ENCODE measurements at regions not wholly inside any gene's neighbourhood (a gene's known extent, or its start where the extent isn't known, plus 50 kb on each side); places are given as distances from the start of the nearest gene placed in this dataset.

DNA sequence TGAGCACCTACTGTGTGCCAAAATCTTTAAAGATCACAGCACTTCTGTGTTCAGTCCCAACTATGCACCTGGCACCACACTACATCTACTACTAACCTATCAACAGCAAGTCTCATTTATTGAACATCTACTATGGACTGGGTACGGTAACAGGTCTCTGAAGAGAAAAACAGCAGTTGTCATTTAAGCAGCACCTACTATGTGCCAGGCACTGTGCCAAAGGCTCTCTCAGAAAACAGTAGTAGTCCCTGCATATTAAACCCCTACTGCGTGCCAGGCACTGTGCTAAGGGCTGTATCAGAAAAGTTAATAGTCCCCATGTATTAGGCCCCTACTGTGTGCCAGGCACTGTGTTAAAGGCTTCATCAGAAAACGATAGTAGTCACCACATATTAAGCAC lies 106.2 kb downstream of the PTPRS start:
- DNase-seq: no peak

DNA sequence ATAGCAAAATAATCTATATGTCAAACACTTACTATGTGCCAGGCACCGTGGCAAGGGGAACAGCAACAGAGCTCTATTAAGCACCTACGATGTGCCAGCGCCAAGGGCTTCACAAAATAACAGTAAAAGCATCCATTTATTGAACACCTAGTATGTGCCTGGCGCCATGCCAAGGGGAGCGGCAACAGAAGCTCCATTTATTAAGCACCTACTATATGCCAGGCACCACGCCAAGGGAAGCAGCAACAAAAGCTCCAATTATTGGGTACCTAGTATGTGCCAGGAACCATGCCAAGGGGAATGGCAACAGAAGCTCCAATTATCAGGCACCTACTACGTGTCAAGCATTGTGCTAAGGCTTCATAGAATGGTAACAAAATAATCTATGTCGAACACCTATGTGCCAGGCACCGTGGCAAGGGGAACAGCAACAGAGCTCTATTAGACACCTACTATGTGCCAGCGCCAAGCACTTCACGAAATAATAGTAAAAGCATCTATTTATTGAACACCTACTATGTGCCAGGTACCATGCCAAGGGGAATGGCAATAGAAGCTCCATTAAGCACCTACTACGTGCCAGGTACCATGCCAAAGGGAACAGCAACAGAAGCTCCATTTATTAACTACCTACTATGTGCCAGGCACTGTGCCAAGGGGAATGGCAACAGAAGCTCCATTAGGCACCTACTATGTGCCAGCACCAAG lies 107.7 kb downstream of the PTPRS start:
- DNase-seq: no peak

DNA sequence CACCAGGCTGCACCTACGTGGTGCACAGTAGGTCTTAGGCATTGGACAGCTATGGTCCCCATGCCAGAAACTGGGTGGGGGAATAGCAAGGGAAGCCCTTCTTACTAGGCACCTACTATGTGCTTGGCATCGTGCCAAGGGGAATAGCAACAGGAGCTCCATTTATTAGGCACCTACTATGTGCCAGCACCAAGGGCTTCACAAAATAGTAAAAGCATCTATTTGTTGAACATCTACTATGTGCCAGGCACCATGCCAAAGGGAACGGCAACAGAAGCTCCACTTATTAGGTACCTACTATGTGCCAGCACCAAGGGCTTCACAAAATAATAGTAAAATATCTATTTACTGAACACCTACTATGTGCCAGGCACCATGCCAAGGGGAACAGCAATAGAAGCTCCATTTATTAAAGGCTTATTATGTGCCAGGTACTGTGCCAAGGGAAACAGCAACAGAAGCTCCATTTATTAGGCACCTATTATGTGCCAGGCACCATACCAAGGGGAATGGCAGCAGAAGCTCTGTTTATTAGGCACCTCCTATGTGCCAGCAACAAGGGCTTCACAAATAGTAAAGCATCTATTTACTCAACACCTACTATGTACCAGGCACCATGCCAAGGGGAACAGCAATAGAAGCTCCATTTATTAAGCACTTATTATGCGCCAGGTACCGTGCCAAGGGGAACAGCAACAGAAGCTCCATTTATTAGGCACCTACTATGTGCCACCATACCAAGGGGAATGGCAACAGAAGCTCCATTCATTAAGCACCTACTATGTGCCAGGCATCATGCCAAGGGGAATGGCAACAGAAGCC lies 108.5 kb downstream of the PTPRS start:
- DNase-seq: no peak

DNA sequence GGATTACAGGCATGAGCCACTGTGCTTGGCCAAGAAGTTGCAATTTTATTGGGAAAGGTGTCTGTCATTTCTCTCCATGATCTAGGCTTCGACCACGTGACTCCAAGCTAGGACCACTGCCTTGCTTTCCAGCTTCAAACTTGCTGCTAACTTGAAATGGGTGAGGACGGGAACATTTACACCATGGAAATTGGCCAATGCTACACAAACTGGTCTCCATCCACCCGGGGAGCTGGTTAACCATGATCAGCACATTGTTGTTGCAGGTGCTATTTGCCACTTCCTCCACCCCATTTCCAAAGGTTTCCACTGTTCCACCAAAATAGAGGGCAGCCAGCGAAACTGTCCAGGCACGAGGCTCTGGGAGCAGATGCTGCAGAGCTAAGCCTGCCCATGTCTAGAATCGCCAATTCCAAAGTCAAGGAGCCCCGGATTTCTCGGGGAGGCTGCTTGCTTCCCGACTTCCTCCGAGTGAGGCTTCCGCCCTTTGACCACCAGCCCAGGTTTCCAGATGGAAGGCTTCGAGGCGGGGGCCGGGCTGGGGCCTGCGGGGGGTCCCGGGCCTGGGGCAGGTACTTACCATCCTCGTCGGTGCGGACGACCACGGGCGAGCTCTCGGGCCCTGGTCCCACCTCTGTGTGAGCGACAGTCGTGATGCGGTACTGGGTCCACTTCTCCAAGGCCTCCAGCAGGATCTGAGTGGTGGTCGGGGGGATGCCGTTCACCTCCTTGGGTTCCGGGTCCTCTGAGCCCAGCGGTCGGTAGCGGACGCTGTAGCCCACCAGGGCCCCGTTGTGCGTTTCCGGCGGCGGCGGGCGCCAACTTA lies 109.7 kb downstream of the PTPRS start:
- DNase-seq: no peak

DNA sequence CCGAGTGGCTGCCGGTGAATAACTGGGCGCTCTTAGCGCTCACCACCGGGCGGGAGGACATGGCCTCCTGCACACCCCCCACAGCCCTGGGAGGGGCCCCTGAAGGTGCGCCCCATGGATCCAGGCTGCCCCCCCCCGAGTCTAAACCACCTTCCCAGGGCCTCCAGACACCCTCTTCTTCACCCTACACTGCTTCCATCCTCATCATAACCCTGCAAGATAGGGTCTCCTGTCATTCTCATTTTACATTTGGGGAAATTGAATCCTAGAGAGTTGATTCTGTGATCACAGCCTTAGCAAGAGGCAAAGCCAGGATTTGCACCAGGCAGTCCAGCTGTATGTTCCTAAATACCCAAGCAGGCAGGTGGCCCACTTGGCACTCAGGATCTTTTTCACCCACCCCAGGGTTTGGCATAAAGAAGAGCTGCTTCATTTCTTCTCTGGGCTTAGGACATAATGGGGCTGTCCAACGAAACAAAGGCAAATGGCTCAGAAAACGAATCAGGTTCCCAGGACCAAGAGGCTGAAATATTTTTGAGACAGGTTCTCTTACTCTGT lies 110.8 kb downstream of the PTPRS start:
- DNase-seq: no peak

DNA sequence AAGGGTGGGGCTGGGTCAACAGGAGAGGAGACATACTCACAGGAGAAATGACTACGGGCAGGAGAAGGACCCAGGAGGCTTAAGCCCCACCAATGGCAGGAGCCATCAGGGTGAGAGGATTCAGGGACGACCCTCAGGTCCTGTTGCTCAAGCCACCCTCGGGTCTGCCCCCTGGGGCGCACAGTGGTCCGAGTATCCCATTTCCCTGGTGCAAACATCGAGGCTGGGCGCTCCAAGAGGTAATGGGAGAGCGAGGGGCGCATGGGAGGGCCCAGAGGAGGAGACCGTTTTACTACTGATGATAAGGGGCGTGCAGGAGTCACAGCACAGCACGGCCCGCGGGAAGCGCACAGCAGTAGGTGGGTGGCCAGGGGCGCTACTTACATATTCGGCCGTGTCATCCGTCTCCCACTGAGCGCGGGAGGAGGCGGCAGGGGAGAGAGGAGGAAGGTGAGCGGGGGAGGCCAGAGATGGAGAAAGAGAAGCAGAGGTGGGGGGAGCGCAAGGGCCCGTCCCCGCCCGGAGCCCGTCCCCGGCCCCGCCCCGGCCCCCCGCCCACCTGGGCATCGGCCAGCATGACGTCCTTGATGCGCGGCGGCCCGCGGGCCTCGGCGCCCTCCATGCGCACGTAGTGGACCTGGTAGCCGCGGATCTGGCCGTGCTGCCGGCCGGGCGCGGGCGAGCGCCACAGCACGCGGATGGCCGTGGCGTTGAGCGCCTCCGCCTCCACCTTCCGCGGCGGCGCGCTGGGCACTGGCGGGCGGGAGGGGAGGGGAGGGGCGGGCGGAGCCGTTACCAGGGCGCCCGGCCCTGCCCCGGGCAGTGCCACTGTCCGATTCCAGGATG lies 111.5 kb downstream of the PTPRS start:
- no peak for DNase-seq

DNA sequence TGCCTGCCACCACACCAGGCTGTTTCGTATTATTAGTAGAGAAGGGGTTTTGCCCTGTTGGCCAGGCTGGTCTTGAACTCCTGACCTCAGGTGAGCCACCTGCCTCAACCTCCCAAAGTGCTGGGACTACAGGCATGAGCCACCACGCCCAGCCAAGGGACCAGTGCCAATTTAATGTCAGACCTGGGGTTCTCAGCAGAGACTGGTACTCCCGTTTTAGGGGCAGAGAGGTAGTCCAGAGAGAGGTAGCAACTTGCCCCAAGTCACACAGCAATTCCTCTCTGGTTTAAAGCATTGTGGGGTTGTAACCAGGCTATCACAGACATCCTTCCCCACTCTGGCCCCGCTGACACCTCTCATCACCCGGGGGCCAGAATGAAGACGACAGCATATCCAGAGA lies 112.1 kb downstream of the PTPRS start:
- no peak for DNase-seq

DNA sequence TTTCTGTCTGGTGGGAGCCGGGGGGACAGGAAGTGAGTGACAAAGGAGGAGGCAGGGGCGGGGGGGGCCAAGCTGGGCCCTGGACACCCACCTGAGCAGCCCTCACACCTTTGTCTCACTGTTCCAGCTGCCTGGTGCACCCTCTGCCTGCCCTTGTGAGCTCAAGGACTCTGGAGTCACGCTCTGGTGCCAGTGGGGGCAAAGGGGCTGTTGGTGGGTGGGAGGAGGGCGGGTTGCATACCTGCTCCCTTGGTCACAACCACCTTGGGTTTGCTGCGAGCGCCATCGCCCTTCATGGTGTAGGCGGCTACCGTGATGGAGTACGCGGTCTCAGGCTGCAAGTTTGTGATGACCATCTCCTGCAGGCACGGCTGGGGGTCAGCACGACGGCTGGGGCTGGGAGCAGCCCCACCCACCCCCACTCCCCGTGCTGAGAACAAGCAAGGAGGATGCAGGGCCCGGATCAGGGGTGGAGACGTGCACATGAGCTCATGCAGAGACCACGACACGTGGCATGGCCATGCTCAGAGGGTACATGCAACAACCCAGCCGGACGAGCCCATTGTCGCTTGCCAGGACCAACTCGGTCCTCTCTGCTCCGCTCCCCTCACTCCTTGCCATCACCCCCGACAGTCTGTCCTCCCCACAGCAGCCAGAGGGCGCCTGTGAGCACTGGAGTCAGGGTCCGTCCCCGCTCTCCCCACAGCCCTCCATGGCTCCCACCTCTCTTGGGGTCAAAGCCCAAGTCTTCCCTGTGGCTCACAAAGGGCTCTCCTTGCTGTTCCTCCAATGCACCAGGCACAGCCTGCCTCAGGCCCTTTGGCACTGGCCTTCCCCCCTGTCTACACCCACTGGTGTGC lies 114.9 kb downstream of the PTPRS start:
- DNase-seq: no peak

DNA sequence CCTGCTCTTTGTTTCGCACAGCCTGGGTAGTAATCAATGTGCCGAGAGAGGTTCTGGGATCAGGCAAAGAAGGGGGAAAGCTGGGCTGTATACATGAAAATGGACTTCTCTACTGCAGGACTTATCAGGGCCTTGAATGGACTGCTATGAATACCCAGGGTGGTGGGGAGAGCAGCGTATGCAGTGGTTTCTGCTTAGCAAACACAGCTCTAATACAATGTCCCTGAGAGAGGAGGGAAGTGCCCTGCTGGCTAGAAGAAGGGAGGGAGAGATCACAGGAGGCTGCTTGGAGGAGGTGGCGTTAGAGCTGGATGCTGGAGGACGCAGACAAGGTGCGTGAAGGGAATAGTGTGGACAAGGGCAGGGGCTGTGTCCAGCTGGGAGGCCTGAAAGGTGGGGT lies 116.1 kb downstream of the PTPRS start:
- DNase-seq: no peak

DNA sequence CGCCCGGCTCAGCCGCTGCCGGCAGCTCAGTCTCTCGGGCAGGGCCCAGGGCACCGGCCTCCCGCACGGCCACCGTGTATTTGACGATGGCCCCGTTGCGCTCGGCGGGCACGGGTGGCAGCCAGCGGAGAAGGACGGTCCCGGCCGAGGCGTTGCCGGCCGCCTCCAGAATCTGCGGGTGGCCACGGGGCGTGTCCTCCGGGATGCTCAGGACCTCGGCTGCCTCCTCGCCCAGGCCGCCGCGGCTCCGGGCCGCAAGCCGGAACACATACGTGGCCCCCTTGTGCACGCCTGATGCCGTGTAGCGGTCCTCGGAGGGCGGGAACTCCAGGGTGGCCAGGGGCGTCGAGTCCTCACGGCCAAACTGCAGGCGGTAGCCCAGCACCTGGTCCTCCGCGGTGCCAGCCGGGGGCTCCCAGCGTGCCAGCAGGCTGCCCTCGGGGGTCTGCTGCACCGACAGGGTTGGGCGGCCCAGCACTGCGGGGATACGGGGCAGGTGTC lies 117.7 kb downstream of the PTPRS start:
- no peak for DNase-seq

DNA sequence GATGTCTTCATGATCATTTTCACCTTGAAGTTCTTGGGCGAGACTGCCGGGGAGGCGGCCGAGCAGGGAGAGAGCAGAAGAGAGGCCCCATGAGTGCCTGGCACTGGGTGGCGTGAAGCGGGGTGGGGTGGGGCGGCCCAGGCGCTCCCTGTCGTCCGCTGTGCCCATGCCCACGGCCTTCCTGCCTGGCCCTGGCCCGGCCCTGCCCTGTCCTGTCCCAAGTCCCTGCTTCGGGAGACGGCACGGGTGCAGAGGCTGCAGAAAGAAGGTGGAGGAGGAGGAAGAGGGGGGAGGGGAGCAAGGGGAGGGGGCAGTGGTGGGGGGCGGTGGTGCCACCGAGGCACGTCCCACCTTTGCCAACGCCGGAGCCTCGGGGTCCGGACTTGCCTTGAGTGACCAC lies 118.4 kb downstream of the PTPRS start:
- DNase-seq: no peak

DNA sequence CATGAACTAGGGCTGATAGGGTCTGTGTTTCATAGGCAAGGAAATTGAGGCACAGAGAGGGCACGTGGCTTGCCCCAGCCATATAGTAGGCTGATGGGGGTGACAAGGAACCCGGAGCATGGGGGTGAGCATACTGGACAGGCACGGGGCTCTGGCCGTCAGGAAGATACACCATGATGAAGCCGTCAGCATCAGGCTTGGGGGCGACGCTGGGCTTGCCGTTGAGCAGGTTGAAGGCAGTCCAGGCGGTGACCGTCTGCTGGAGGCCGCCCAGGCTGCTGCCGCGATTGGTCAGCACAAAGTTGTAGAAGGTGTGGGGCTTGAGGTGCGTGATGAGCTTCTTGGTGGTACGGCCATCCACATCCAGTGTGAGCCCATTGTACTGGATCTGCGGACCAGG lies 119.7 kb downstream of the PTPRS start:
- DNase-seq: no peak

DNA sequence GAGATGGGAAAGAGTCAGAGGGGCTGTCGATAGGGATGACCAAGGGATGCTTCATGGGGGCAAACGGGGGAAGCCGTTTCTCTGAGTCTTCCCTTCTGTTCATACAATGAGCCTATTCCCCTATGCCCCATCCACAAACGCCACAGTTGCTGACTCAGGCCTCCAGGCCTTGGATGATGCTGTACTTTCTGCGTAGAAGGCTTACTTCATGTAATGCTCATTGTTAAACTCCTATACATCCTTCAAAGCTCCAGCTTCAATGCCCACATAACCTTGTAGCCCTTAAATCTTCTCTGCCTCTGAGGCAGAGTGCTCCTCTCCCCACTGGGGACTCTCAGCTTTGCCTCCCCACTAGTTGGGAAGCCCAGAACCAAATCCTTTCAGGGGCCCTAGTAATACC lies 120.3 kb downstream of the PTPRS start:
- DNase-seq: no peak

DNA sequence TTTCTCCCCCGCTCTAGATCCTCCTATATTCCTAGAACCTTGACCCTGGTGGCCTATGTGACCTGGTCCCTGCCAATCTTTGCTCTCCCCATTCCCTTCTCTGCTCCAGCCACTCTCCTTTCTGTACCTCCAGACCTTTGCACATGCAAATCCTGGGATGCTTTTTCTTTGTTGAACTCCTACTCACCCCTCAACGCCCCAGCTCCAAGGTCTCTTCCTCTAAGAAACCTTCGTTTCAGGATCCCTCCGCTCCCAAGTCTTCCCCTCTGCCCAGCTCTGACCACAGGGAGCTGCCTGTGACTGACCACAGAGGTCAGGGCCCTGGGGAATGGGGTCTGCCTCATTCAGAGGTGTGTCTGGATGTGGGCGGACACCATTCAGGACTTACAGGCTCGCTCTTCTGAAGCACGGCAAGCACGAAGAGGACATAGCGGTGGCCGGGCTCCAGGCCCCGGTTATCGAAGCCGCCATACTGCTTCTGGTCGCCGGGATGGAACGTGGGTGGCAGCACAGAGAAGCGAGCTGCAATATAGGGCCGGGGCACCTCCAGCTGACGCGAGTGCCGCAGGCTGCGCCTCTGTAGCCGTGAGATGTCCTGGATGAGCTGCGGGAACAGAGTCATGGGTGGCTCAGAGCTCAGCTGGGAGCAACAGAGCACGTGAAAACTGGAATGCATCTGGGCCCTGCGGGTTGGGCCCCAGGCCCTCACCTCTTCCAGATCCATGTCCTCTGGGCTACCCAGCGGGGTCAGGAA lies 120.9 kb downstream of the PTPRS start:
- no peak for DNase-seq

DNA sequence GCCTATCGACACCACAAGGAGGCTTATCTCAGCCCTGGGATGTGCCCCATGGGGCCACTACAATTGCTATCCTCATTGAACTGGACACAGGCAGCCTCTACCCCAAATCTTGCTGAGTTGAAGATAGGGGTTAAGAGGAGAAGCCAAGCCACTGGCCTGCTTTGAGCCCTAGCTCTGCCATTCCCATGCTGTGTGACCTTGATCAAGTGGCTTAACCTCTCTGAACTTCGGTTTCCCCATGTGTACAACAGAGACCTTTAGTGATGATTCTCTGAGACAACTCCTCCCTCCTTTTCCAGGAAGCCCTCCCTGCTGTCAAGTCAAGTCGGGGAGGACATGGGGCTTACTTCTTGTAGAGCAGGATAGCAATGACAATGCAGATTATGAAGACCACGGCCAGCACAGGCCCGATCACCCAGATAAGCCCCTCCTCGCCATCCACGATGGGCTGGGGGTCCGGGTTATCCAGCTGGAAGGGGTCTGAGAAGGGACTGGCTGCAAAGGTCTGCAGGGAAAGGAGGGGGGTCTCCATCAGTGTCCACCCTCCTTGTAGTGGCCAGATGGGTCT lies 121.6 kb downstream of the PTPRS start:
- no peak for DNase-seq

DNA sequence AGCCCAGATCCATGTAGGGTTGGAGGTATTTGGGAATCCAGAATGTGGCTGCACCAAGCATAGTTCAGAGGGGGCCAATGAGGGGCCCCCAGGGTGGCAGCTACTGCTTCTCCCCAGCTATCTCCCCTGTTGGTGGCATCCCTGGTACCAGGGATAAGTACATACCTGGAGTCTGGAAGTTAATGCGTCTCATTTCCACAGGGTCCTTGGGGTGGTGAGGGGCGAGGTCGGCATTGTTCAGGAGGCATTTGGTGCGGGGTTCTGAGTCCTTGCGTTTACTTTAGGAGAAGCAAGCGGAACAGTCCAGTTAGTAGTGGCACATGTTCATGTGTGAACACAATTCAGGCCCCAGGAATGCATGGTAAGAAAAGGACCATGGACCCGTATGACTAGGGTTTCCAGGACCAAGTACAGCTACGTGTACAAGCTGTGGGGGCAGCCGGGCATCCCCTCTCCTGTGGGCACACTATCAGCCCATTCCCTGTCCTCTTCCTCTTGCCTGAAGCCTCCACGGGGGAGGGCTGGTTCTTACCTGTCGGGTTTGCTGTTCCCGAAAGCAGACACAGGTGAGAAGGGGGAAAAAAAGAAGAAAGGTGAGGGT lies 122.3 kb downstream of the PTPRS start:
- DNase-seq: no peak

DNA sequence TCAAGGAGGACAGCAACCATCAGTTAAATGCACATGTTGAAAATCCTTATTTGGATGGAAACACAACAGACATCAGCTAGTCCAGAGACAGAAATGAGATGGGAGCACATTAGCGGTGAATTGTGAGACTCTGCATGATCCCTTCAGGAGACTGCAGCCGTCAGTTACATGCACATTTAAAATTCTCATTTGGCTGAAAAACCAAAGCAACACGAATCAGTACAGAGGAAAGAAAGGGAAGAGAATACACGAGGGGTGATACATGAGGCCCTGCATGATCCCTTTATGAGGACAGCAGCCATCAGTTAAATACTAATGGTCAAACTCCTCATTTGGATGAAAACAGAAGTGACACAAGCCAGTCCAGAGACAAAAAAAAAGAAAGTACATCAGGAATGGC lies 123.4 kb downstream of the PTPRS start:
- DNase-seq: no peak

DNA sequence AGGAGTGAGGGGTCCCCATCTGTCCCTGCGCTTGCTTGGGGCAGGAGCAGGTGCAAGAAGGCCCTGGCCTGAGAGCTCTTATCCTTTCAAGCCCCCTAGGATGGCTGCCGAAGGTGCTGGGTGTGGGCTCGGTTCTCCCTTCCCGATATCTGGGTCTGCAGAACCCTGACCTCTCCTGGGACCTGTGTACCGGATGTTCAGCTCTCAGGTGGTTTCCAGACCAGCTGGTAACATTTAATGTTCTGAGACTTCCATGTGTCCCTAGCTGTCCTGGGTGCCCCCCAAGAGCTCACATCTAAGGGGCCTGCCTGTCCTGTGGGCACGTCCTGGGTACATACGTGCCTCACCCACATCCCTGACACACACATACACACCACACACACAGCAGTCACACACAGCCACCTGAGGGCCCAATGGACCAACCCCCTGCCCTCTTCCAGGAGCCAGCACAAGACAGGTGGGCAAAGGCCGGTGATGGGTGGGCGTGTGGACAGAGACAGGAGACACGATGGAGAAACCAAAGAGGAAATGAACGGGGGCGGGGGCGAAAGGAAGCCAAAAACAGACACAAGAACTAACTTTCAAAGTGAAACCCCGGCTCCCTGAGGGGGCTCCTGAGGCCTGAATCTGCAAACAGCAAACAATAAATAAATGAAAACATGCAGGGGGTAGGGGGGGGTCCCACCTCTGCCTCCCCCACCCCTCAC lies 124.3 kb downstream of the PTPRS start:
- no peak for DNase-seq

DNA sequence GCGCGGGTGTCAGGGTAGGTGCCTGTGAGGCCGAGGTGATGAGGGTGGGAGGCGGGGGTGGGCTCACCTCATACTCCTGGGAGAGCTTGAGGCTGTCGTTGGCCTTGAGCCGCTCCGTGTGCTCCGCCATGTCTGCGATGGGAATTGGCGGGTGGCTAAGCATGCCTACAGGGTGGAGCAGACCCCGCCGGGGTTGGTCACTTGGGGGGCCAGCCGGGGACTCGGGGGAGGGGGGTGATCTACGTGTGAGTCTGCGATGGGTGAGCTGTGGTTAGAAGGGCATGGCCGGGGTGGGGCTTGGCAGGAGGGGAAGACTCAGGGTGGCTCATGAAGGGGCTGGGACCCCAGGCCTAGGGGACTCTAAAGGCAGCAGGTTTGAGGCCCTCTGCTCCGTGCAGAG lies 125.2 kb downstream of the PTPRS start:
- DNase-seq: no peak

Data from Kasumi-1 (cell line).